GM21381 (cell line): ENCODE measurements at regions not wholly inside any gene's neighbourhood (a gene's known extent, or its start where the extent isn't known, plus 50 kb on each side); places are given as distances from the start of the nearest gene placed in this dataset.
"Not testable (repeated sequence)": the region's sequence is repeated elsewhere in the genome, so short reads cannot be mapped to it uniquely, and the experiment has no call there.

ENCODE experiments used
- ATAC-seq: cut with Tn5 transposase; IDR thresholded peaks from one replicate; pipeline ENCODE4 v1.9.1; 2021; ENCODE audit warnings: mild to moderate bottlenecking, moderate library complexity; ENCODE audit not compliant: unreplicated experiment

DNA sequence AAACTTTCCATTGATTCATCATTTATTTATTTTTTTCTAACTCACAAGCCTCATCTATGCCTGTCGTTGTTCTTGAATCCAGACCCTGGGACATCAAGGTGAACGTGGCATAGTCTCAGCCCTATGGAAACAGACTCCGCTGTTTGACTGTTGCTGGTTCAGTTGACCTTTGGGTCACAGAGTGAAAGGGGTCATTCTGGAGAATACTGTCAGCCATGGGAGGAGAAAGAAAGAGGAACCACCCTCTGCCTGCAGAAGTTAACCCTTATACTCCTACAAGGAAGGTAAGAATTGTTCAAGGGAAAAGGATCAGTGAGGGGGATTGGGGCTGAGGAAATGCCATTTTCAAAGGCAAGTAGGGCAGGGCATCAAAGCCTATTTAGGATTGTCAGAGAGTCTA lies 387.6 kb upstream of the MAF start:
- ATAC-seq = no peak

DNA sequence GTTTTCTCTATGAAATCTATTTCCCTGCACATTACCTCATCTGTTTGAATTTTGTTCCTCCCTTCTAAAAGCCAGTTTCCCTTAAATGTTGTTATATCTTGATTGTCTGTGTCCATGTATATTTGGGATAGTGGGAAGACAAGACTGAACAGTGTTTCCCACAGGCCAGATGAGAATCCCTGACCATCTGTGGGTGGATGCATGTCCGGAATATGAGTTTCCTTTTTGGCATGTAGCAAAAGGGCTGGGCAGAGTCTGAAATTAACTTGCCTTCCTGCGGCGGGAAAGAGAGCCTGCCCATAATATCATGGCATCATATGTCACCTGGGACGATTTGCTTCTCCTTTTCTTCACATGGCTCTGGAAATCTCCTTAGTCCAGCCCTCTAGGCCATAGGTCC lies 385.8 kb upstream of the MAF start:
- no peak for ATAC-seq

DNA sequence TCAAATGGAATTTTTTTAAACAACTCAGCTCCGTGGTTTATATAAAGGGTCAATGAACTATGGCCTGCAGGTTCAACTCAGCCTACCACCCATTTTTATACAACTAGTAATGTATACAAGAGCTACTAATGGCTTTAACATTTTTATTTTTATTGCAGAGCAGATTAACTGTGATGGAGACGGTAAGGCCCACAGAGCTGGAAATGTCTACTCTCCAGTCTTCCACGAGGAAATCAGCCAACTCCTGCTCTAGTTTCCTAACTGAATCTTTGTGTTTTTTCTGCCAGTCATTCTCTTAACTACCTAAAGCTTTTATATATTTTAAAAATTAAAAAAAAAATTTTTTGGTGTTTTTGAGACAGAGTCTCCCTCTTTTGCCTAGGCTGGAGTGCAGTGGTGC lies 385.1 kb upstream of the MAF start:
- no peak for ATAC-seq

DNA sequence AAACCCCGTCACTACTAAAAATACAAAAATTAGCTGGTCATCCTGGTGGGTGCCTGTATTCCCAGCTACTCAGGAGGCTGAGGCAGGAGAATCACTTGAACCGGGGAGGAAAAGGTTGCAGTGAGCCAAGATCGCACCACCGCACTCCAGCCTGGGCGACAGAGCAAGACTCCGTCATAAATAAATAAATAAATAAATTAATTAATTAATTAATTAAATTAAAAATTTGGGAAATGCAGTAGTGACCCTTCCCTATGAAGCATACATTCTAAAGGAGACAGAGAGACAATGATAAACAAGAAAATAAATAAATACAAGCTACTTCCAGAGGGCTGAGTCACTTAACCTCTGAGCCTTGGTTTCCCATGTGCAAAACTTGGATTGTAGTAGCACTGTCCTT lies 383.6 kb upstream of the MAF start:
- ATAC-seq = not testable (repeated sequence)

DNA sequence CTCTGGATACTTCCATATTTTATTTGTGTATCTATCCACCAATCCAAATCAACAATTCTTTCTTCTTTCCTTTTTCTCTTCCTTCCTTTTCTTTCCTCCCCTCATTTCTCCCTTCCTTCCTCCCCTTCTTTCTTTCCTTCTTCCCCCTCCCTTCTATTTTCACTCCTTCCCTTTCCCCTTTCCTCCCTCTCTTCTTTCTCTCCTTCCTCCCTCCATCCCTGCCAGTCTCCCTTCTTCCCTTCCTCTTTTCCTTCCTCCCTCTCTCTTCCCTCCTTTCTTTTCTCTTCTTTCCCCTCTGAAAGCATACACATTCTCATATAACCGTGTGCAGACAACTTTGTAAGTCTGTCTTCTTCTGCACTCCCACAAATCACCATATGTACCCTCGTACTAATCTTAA lies 382.3 kb upstream of the MAF start:
- ATAC-seq = no peak

DNA sequence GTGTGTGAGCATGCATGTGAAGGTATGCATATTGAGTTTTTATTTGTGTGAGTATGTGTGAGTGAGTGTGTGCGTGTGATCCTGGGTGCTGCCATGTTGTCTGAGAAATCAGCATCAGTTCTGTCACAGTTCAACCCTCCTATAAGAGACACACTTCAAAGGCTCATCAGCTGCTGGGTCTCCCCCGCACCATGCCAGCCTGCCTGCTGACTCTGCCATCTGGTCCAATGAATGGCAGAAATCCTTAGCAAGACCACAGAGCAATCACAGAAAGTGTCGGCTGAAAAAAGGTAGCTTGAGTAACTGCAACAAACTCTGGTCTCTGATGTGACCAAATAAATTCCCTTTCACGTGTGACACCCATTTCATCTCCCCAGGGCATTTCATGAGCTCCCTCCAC lies 381.8 kb upstream of the MAF start:
- ATAC-seq = no peak

DNA sequence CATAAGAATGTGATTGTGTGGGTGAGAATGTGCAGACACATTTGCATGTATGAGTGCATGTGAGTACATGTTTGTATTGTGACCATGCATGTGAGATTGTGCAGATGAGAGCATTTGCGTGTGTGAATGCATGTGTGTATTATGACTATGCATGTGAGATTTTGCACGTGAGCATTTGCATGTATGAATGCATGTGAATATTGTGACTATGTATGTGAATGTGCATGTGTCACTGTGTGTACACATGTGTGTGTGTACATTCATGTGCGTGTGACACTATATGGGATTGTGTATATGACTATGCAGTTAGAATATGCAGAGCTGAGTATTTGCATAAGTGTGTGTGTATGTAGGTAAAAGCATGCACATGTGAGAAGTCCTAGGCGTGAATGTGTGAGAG lies 381.3 kb upstream of the MAF start:
- ATAC-seq = no peak

DNA sequence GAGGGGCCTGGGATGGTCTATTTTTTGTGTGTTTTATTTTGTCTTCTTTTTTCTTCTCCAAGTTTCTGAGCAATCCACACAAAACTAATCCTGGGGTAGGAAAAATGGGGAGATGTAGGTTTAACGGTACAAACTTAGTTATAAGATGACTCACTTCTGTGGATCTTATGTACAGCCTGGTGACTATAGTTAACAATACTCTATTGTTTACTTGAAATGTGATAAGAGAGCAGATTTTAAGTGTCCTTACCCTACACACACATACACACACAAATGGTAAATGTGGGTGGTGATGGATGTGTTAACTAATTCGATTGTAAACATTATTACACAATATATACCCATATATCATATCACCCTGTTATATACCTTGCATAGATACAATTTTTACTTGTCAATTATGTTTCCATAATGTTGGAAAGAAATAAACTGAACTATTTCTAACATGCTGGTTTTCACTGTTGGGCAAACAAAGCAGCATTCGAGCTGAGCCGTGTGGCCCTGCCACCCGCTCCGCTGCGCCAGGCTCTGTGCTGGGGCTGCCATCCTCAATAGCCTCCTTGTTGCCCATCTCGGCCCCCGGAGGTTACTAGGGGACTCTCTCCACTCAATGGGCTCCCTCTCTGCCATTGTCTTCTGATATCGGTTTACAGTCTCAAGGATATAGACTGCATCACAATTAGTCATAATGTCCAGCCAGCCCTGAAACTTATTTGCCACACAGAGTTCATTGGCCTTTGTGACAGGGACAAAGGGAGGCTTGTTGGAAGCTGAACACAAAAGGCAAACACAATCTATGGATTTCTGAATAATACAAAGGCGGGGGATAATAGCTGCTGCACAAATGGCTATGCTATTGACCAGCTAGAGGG lies 380.3 kb upstream of the MAF start:
- ATAC-seq = no peak

DNA sequence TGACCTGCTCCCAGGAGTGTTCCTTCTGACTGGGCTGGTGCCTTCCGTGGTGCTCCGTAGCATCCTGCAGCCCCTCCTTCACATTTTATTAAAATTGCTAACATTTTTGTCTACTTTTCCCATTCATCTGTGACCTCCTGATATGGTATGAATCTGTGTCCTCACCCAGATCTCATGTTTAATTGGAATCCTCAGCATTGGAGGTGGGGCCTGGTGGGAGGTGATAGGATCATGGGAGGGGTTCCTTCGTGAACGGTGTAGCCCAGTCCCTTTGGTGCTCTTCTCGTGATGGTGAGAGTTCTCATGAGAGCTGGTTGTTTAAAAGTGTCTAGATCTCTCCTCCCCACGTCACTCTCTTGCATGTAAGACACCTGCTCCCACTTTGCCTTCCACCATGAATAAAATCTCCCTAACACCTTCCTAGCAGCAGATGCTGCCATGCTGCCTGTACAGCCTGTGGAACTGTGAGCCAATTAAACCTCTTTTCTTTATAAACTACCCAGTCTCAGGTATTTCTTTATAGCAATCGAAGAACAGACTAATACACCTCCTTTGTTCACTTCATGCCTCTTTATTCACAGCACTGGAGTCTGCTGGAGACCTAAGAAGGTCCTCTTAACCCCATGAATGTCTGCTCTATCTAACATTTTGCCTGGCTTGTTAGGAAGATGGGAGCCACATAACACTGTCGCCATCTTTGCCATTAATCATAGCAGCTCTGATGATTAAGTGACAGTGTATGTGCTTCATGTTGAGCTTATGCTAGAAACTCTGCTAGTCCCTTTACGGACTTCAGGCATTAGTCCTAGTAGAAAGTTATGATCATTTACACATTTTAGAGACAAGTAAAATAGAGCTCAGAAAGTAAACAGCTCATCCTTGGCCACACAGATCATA lies 377.7 kb upstream of the MAF start:
- ATAC-seq = no peak

DNA sequence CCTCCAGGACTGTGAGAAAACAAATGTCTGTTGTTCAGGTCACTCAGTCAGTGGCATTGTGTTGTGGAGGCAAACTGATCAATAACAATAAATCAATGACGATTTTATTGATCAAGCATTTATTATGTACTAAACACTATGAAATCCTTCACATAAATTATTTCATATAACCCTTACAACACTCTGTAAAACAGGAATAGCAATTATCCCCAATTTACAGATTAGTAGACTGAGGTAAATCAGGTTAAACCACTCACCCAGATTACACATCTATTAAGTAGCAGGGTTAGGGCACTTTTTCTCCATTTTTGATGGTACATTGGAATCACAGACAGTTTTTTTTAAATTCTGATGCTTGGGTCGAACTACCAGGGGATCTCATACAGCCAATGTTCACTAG lies 372.8 kb upstream of the MAF start:
- no peak for ATAC-seq

DNA sequence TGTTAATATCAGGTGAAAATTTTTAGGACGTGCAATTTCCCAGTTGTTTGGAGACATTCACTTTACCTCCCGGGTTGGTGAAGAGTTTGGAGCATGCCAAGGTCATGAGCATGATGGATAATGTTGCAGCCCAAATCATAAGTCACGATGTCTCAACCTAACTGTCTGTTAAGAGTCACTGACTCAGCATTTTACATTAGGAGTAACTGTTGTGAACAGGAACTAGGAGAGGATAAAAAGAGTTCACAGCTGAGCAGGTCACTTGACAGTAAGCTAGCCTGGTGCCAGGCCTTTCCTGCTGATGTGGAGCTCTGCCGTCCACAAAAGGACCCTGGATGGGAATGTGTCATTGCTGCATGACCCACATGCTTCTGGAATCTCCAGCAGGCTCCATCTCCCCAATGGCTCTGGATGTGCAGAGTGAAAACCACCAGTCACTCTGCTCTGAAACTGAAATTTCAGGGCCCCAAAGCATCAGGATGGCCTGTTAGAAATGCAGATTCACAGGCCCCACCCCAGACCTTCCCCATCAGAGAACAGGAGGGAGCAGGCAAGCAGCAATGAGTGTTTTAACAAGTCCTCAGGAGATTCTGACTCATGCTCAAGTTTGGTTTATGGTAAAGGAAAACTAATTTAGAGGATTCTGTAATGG lies 371.6 kb upstream of the MAF start:
- ATAC-seq = no peak

DNA sequence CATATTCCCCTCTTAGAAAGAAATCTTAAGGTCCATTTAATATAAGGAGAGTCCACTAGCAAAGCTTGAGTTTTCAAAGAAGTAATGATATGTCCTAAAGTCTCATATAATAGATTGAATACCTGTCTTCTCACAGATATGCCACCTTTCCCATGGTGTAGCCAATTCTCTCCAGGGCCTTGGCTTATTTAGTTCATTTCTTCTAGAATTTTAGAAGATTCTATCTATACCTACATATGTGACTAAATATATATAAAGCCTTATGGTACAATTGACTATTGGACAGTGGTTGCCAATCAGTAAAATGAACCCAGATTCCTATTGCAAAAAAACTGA lies 370.7 kb upstream of the MAF start:
- no peak for ATAC-seq

DNA sequence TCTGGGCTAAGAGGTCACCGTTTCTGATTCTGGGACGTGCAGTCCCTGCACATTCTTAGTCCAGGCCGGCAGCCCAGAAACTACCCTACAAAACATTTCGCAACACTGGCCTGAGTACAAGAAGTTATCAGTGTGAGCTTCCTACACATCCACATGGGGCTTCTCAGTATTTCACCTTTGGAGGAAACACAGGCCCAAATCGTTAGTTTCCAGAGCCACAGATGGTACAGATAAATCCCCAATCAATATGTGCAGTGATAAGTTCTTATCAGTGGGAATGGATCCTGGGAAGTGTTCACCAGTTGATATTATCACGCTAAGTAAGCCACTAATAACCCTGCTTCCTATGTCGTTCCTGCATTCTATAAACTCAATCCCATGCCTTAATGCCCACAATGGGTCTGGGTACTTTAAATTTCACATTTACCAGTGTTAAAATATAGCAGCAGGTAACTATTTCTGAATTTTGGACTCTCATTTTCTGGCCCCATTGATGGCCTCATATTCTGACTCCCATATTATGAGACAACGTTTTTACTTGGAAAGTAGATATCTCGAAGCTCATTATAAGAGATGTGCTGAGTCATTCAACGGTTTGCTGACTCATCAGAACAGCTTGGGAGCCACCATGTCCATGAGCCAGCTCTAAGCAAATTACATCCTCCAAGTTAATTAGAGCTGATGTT lies 370.2 kb upstream of the MAF start:
- ATAC-seq = no peak

DNA sequence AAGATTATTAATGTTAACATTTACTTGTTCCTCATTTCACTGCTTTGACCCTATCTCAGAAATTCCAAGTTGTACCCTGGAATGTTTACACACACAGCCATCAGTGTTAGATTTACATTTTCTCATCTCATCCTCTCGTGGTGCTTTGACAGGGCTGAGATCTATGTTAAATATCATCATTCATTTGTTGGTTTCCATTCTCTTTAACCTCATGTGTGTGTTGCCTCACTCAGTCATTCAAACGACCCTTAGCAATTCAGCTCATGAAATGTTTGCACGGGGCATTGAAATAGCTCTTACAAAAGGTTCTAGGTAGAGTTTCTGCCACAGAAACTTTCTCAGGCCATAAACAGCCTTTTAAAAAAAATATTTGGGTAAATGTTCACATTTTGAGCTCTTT lies 369.6 kb upstream of the MAF start:
- ATAC-seq = no peak

DNA sequence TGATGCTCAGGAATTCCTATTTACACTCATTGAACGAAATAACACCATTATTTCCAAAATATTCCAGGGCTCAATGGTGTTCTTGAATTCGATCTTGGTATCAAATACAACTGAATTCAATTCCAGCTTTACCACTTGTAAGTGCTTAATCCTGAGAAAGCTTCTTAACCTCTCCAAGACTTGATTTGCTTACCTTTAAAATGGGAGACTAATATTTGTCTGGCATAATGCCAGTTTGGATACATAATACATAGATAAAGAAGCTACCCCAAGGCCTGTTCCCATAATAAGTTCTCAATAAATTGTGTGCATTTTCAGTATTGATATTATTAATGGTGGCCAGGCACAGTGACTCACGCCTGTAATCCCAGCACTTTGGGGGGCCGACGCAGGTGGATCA lies 368.9 kb upstream of the MAF start:
- ATAC-seq = no peak

DNA sequence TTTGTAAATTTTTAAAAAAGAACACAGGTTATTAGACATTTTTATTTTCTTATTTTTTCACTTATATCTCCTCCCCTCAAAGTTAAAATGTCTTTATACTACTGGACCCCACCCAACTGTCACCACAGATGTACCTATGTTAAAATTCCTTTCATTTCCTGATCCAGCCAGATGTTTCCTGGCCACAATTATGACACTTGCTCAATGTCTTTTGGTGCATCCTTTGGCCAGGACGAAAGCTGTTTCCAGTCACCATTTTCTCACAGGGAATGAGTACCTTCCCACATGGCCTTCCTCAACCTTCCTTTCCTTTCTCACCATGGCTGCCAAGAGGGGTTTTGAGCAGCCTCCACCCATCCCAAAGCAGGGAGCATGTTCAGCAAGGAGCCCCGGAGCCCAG lies 365.7 kb upstream of the MAF start:
- no peak for ATAC-seq

DNA sequence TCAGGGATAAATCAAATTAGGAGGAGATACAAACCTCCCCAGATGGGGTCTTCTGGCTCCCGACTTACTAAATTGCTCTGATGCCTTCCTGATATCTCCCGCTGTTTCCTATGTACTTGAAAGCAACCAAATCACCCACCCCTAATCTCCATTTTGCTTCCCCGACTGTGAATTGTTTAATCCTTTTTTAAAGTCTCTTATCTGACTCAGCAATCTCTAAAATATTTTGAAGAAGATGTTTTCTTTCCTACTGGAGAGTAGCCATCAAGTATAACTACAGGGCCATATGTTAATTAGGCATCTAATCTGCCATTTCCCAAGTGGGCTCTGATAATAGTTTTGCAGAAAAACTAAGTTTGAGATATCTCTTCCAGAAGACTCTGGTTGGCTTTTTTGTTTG lies 365.2 kb upstream of the MAF start:
- no peak for ATAC-seq

DNA sequence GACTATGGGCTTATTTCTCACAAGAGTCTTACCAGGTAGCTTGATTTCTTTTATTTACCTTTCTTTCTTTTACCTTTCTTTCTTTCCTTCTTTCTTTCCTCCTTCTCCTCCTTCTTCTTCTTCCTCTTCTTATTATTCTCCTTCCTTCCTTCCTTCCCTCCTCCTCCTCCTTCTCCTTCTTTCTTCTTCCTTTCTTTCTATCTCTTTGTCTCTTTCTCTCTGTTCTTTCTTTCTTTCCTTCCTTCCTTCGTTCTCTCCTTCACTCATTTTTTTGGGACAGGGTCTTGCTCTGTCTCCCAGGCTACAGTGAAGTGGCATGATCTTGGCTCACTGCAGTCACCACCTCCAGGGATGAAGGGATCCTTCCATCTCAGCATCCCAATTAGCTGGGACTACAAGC lies 363.6 kb upstream of the MAF start:
- ATAC-seq = no peak

DNA sequence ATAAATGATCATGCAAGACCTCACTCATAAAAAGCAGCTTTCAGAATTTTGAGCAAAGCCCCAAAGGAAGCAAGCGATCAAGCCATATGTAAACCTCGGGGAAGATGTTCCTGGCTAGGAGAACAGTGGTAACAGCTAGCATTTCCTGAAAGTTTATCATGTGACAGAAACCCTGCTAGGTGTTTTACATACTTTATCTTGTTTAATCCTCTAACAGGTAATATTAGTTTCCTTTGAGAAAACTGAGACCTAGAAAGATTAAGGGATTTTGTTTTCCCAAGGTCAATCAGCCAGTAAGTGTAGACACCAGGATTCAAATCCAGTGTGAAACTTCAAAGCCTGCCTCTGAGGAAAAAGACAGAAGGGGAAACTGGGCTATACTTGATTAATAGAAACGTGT lies 362.4 kb upstream of the MAF start:
- no peak for ATAC-seq

DNA sequence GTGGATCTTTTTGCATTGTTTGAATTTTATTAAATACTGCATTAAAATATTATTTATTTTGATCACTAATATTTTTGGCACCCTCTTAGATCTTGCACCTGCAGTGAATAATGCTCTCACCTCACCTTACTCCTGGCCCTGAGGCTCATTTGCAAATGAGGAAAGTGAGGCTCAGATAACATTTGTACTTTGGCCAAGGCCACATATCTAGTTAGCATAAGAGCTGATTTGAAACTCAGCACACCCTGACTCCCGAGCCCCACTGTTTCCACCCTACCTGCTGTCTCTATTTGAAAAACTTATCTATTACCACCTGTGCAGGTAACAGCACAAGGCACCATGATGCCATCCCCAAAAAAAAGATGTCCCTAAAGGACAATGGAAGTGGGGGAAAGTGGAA lies 358.7 kb upstream of the MAF start:
- ATAC-seq = no peak
